ENCODE measurements at regions not wholly inside any gene's neighbourhood (a gene's known extent, or its start where the extent isn't known, plus 50 kb on each side); places are given as distances from the start of the nearest gene placed in this dataset.
"Not testable (repeated sequence)": the region's sequence is repeated elsewhere in the genome, so short reads cannot be mapped to it uniquely, and the experiment has no call there.

DNA sequence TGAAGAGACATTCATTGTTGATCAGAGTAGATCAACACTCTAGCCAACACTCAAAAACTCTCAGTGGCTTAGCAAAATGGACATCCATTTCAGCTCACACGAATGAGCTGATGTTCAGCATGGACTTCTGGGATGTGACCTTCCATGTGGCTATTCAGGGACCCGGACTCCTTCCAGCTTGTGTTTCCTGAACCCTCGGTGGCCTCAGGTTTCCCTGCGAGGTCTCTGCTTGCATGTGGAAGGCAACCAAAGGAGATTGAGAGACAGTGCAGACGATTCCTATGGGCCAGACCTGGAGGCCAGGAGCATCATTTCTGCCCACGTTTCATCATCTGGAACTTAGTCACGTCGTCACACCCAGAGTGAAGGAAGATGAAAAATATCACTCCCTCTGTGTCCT lies 1137.4 kb downstream of the TBC1D22A start:
- no peak for DNase-seq (ENCODE audit: low read depth in 2 of 2)

DNA sequence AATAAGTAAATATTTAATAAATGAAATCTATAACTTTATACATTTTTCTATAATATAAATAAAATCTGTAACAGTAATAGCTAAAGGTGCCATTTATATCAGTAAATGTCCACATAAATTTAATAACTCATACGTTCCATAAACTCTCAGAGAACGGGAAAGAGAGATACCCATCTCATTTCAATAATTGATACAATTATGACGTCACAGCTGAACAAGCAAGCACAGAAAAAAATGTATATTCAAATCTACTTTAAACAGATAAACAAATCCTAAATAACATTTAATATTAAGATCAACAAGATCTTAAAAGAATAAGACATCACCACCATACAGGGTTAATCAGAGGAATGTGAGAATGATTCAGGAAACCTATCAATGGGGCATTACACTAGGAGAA lies 1136.5 kb downstream of the TBC1D22A start:
- no peak for DNase-seq (ENCODE audit: low read depth in 2 of 2)

GRCh38 chr22:47891609-47892008 lies 1129.2 kb downstream of the TBC1D22A start:
- no peak for DNase-seq (ENCODE audit: low read depth in 2 of 2)

- no peak for DNase-seq (ENCODE audit: low read depth in 2 of 2)
Measured at GRCh38 chr22:47888817-47889216, 1126.4 kb downstream of the TBC1D22A start.

- DNase-seq (ENCODE audit: low read depth in 2 of 2), result no peak
Measured at GRCh38 chr22:47884775-47885174, 1122.3 kb downstream of the TBC1D22A start.

GRCh38 chr22:47884200-47884599 lies 1121.8 kb downstream of the TBC1D22A start:
- no peak for DNase-seq (ENCODE audit: low read depth in 2 of 2)

- no peak for DNase-seq (ENCODE audit: low read depth in 2 of 2)
Measured at GRCh38 chr22:47883757-47884156, 1121.3 kb downstream of the TBC1D22A start.

GRCh38 chr22:47879346-47879745 lies 1116.9 kb downstream of the TBC1D22A start:
- no peak for DNase-seq (ENCODE audit: low read depth in 2 of 2)

GRCh38 chr22:47878460-47878859 lies 1116.0 kb downstream of the TBC1D22A start:
- no peak for DNase-seq (ENCODE audit: low read depth in 2 of 2)

GRCh38 chr22:47872761-47873535 lies 1110.5 kb downstream of the TBC1D22A start:
- no peak for DNase-seq (ENCODE audit: low read depth in 2 of 2)

DNA sequence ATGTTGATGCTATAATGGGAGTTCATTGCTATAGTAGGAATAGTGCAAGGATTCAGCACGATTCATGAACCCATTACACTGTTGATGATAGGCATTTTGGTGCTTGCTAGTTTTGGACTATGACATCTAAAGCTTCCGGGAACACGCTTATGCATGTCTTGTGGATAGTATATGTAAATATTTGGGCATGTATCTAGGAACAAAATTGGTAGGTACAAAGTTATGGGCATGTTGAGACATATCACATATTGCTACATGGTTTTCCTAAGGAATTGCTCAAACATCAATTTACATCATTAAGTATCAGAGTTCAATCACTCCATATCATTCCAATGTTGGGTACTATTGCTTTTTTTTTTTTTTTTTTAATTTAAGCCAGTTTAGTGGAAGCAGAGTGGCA lies 1103.2 kb downstream of the TBC1D22A start:
- DNase-seq (ENCODE audit: low read depth in 2 of 2), result no peak

- no peak for DNase-seq (ENCODE audit: low read depth in 2 of 2)
Measured at GRCh38 chr22:47862394-47862793, 1099.9 kb downstream of the TBC1D22A start.

DNA sequence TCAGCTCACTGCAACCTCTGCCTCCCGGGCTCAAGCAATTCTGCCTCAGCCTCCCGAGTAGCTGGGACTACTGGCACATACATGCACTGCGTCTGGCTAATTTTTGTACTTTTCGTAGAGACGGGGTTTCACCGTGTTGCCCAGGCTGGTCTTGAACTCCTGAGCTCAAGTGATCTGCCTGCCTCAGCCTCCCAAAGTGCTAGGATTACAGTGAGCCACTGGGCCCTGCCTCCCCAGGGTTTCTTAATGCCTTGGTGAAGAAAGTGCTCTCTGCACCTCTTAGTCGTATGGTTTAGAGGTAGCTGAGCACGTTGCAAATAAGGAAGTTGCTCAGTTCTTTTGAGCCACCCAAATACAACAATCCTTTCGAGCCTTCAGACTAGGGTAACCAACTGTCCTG lies 1098.5 kb downstream of the TBC1D22A start:
- not testable (repeated sequence) for DNase-seq (ENCODE audit: low read depth in 2 of 2)

DNA sequence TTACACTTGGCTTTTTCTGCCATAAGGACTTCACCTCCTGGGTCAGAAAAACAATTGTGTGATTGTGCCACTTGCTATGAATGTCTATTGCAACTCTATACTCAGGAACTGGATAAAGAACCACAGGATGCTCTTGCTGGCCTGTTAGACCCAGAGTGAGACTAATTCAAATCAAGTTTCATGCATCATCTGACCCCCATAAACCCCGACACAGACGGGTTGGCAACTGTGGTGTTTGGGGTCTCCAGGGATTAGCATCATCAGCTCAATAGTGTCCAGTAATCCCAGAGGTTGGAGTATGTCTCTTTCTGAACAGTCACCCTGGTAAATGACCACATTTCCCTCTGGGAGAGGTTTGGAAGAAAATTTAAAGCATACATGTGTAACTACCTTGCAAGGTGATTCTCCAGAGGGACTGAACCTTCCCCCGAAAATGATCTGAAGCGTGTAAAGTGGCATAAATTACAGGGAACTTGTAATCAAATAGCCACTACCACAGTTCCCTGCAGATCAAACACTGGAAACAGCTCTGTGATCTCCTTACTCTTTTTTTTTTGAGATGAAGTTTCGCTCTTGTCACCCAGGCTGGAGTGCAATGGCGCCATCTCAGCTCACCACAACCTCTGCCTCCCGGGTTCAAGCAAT lies 1097.6 kb downstream of the TBC1D22A start:
- DNase-seq (ENCODE audit: low read depth in 2 of 2), result no peak

DNA sequence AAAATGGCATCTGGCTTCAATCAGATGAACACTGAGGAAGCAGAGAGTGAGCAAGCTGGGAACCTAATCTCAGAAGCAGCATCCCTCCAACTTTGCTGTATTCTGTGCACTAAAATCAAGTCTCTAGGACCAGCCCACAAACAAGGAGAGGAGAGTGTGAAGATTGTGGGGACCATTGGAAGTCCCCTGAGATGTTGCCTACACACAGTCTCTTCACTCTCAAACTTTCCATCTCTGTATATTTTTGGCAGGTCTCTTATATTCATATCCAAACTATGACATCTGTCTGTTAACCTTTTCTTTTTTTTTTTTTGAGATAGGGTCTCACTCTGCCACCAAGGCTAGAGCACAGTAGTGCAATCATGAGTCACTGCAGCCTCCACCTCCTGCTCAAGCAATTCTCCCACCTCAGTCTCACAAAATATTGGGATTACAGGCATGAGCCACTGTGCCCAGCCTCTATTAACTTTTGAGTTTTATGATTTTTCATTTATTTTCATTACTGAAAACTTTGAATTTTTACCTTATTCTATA lies 1096.4 kb downstream of the TBC1D22A start:
- DNase-seq (ENCODE audit: low read depth in 2 of 2), result no peak

- DNase-seq (ENCODE audit: low read depth in 2 of 2), result no peak
Measured at GRCh38 chr22:47854680-47855079, 1092.2 kb downstream of the TBC1D22A start.

GRCh38 chr22:47854251-47854650 lies 1091.8 kb downstream of the TBC1D22A start:
- no peak for DNase-seq (ENCODE audit: low read depth in 2 of 2)

GRCh38 chr22:47853750-47854149 lies 1091.3 kb downstream of the TBC1D22A start:
- no peak for DNase-seq (ENCODE audit: low read depth in 2 of 2)

- DNase-seq (ENCODE audit: low read depth in 2 of 2), result no peak
Measured at GRCh38 chr22:47851586-47851985, 1089.1 kb downstream of the TBC1D22A start.

DNA sequence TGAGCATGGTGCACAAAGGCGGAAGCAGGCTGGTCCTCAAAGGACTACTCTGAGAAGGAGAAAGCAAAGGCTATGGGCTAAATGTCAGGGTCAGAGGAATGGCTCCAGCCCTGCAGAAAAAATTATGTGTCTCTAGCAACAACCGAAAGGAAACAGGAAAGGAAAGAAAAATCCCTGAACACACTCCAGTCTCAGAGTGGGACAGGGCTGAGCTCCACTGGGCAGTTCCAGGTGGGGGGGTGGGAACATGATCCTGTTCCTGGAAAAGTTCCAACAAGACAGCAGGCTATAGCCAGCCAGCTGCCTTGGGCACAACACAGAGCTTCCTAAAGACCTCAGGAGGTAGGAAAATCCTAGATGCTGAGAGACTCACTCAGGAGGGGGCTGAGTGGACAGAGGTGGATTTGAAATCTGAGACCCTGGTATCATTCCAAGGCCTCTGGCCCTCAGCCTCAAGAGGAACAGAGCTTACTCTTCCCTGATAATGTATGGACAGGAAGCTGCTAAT lies 1088.2 kb downstream of the TBC1D22A start:
- no peak for DNase-seq (ENCODE audit: low read depth in 2 of 2)

DNA sequence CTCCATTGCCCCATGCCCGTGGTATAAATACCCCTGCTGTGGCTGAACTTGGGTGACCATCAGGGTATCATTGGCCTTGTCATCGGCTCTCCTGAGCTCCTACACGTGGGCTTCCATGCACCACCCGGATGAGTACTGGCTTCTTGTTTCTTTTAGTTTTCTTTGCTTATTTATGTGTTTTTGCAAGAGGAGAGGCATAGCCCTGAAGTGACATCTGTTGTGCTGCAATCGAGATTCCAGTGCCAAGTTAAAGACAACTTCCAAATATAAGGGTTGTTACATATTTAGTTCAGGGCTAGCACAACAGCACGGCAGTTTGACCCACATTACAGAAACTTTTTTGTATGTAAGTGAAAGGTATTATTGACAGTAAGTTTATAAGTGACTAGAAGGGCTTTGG lies 1087.1 kb downstream of the TBC1D22A start:
- no peak for DNase-seq (ENCODE audit: low read depth in 2 of 2)

- DNase-seq (ENCODE audit: low read depth in 2 of 2), result no peak
Measured at GRCh38 chr22:47848184-47848920, 1085.9 kb downstream of the TBC1D22A start.
